H1 (cell line): ENCODE measurements at regions not wholly inside any gene's neighbourhood (a gene's known extent, or its start where the extent isn't known, plus 50 kb on each side); places are given as distances from the start of the nearest gene placed in this dataset.

Experiments used
- CTCF ChIA-PET: fragments of 300-600 bp; sonication (Branson Sonifier 250); formaldehyde crosslinking; loops from one replicate; lab custom pipeline; 2021; ENCODE audit not compliant: partially characterized antibody; lab: Charles Lee
- POLR2A ChIA-PET: fragments of 300-600 bp; sonication (Branson Sonifier 250); formaldehyde crosslinking; loops from one replicate; lab custom pipeline; 2021; ENCODE audit warnings: inconsistent platforms; ENCODE audit not compliant: partially characterized antibody; lab: Charles Lee
- DNase-seq, 2 experiments: peaks; one replicate each; pipeline versions ENCODE4 v3.0.0 to v3.0.0-alpha.2; 2010 to 2022; ENCODE audit warnings: low spot score in 2 of 2, low read depth in 1 of 2, mixed read lengths in 1 of 2
- FAIRE-seq: peaks from 2 replicates; lab custom pipeline; 2011; peaks lifted over from hg19 to GRCh38; lab: Jason Lieb, UNC
- H2AFZ ChIP-seq: 2 replicates; pipeline ENCODE4 v1.8.1; 2012; ENCODE audit warnings: low read length, inconsistent platforms
- H2AK5ac ChIP-seq: 2 replicates; pipeline ENCODE4 v1.6.1; 2013; ENCODE audit warnings: low read depth, low read length
- H2BK120ac ChIP-seq: replicated peaks from 2 replicates; pipeline ENCODE3; 2013; ENCODE audit warnings: low read depth, low read length, inconsistent platforms
- H2BK12ac ChIP-seq: 2 replicates; pipeline ENCODE4 v1.6.1; 2013; ENCODE audit warnings: low read depth, low read length
- H2BK15ac ChIP-seq: 2 replicates; pipeline ENCODE4 v1.6.1; 2013; ENCODE audit warnings: low read length
- H2BK20ac ChIP-seq: 2 replicates; pipeline ENCODE4 v1.6.1; 2013; ENCODE audit warnings: low read length
- H2BK5ac ChIP-seq: 2 replicates; pipeline ENCODE4 v1.6.1; 2013; ENCODE audit warnings: low read depth, low read length
- H3K14ac ChIP-seq: 2 replicates; pipeline ENCODE4 v1.6.1; 2013; ENCODE audit warnings: inconsistent platforms; ENCODE audit not compliant: insufficient read length
- H3K18ac ChIP-seq: 2 replicates; pipeline ENCODE4 v1.6.1; 2013; ENCODE audit warnings: low read length; ENCODE audit errors: extremely low read depth
- H3K23ac ChIP-seq: 2 replicates; pipeline ENCODE4 v1.6.1; 2013; ENCODE audit warnings: inconsistent platforms; ENCODE audit not compliant: insufficient read length
- H3K23me2 ChIP-seq: 2 replicates; pipeline ENCODE4 v1.6.1; 2013; ENCODE audit warnings: low read depth, low read length
- H3K27ac ChIP-seq: 2 replicates; pipeline ENCODE4 v1.6.1; 2011; ENCODE audit warnings: low read depth, low read length, inconsistent platforms
- H3K27me3 ChIP-seq, 4 experiments: replicated peaks in 1 of 4; 1 replicate in 1 of 4; 2 replicates in 3 of 4; pipeline versions ENCODE4 v1.6.1 to v1.8.1; 2011 to 2013; ENCODE audit warnings: low read length in 3 of 4, mild to moderate bottlenecking in 3 of 4, inconsistent platforms in 2 of 4, mixed read lengths in 2 of 4, moderate library complexity in 1 of 4; ENCODE audit not compliant: control insufficient read depth in 3 of 4, insufficient read depth in 3 of 4; ENCODE audit errors: extremely low read depth in 1 of 4
- H3K36me3 ChIP-seq, 4 experiments: 2 replicates each; pipeline versions ENCODE4 v1.6.1 to v1.8.1; 2011 to 2013; ENCODE audit warnings: mild to moderate bottlenecking in 4 of 4, low read length in 3 of 4, moderate library complexity in 2 of 4, control low read depth in 1 of 4, inconsistent platforms in 1 of 4; ENCODE audit not compliant: insufficient read depth in 4 of 4, control insufficient read depth in 2 of 4
- H3K4ac ChIP-seq: replicated peaks from 2 replicates; pipeline ENCODE3; 2013; ENCODE audit warnings: low read length, low read depth, mixed read lengths, inconsistent platforms; ENCODE audit not compliant: insufficient read length
- H3K4me1 ChIP-seq, 4 experiments: replicated peaks in 1 of 4; 1 replicate in 1 of 4; 2 replicates in 3 of 4; pipeline versions ENCODE4 v1.6.1 to v1.8.1; 2011 to 2013; ENCODE audit warnings: low read length in 3 of 4, inconsistent platforms in 2 of 4, mixed read lengths in 1 of 4; ENCODE audit not compliant: insufficient read depth in 4 of 4, control insufficient read depth in 3 of 4
- H3K4me2 ChIP-seq, 2 experiments: 2 replicates each; pipeline versions ENCODE4 v1.6.1 to v1.8.1; 2011 to 2013; ENCODE audit warnings: low read depth in 2 of 2, low read length in 2 of 2, control low read depth in 1 of 2, inconsistent platforms in 1 of 2, mild to moderate bottlenecking in 1 of 2; ENCODE audit not compliant: insufficient read depth in 1 of 2
- H3K4me3 ChIP-seq, 4 experiments: fragments of 200-600, 300-600 bp in 1 of 4; sonication (generic), shearing (Covaris generic), sonication (Bioruptor Twin) in 1 of 4; 2 replicates each; pipeline versions ENCODE4 v1.5.1 to v1.8.1; 2011 to 2016; ENCODE audit warnings: low read length in 4 of 4, low read depth in 3 of 4, control low read depth in 2 of 4, inconsistent platforms in 2 of 4, mild to moderate bottlenecking in 2 of 4, mixed read lengths in 1 of 4, moderate library complexity in 1 of 4; ENCODE audit not compliant: insufficient read depth in 2 of 4; ENCODE audit errors: extremely low read depth in 1 of 4
- H3K56ac ChIP-seq: replicated peaks from 2 replicates; pipeline ENCODE3; 2013; ENCODE audit warnings: low read depth, mild to moderate bottlenecking, mixed read lengths, low read length, inconsistent platforms; ENCODE audit not compliant: insufficient read length
- H3K79me1 ChIP-seq: 2 replicates; pipeline ENCODE4 v1.6.1; 2013; ENCODE audit warnings: low read depth, low read length, control low read depth
- H3K79me2 ChIP-seq, 2 experiments: 2 replicates each; pipeline versions ENCODE4 v1.6.1 to v1.8.1; 2012 to 2013; ENCODE audit warnings: low read length in 2 of 2, mild to moderate bottlenecking in 2 of 2, inconsistent platforms in 1 of 2; ENCODE audit not compliant: insufficient read depth in 2 of 2, control insufficient read depth in 1 of 2
- H3K9ac ChIP-seq, 4 experiments: replicated peaks in 1 of 4; 1 replicate in 1 of 4; 2 replicates in 3 of 4; pipeline versions ENCODE4 v1.6.1 to v1.8.1; 2011 to 2013; ENCODE audit warnings: low read depth in 3 of 4, low read length in 3 of 4, control low read depth in 2 of 4, mild to moderate bottlenecking in 2 of 4, moderate library complexity in 2 of 4, inconsistent platforms in 1 of 4; ENCODE audit errors: extremely low read depth in 1 of 4
- H3K9me3 ChIP-seq, 2 experiments: 2 replicates each; pipeline versions ENCODE4 v1.6.1 to v1.8.1; 2012 to 2013; ENCODE audit warnings: mild to moderate bottlenecking in 2 of 2, moderate library complexity in 2 of 2, control low read depth in 1 of 2, inconsistent platforms in 1 of 2, low read depth in 1 of 2, low read length in 1 of 2, mixed read lengths in 1 of 2; ENCODE audit not compliant: insufficient read depth in 2 of 2
- H4K20me1 ChIP-seq, 2 experiments: replicated peaks in 1 of 2; 2 replicates each; pipeline versions ENCODE3 to v1.8.1; 2011 to 2013; ENCODE audit warnings: inconsistent platforms in 2 of 2, low read length in 2 of 2, mild to moderate bottlenecking in 1 of 2; ENCODE audit not compliant: insufficient read depth in 2 of 2, control insufficient read depth in 1 of 2
- H4K5ac ChIP-seq: 2 replicates; pipeline ENCODE4 v1.6.1; 2013; ENCODE audit warnings: low read length, low read depth, mixed read lengths, inconsistent platforms; ENCODE audit not compliant: insufficient read length
- H4K8ac ChIP-seq: 2 replicates; pipeline ENCODE4 v1.8.0; 2013; ENCODE audit warnings: mild to moderate bottlenecking, moderate library complexity, low read length, inconsistent platforms; ENCODE audit not compliant: insufficient read depth; ENCODE audit errors: extremely low read depth
- H4K91ac ChIP-seq: replicated peaks from 2 replicates; pipeline ENCODE3; 2013; ENCODE audit warnings: low read length, mixed read lengths, inconsistent platforms; ENCODE audit not compliant: insufficient read length
- GABPA ChIP-seq: IDR thresholded peaks from 2 replicates; pipeline ENCODE4 v1.6.1; 2011; ENCODE audit warnings: mild to moderate bottlenecking, low read length, moderate library complexity, borderline replicate concordance; ENCODE audit not compliant: insufficient read depth
- KDM5A ChIP-seq: fragments of 200-600 bp; IDR thresholded peaks from 2 replicates; pipeline ENCODE4 v1.7.1; 2012; ENCODE audit warnings: mild to moderate bottlenecking, low read length, inconsistent platforms, mixed read lengths
- RBBP5 ChIP-seq: IDR thresholded peaks from 2 replicates; pipeline ENCODE4 v1.7.1; 2012; ENCODE audit warnings: low read depth, mild to moderate bottlenecking, inconsistent platforms, low read length, moderate library complexity, borderline replicate concordance
- SP4 ChIP-seq: IDR thresholded peaks from 2 replicates; pipeline ENCODE4 v1.6.1; 2012; ENCODE audit warnings: low read length, inconsistent platforms
- TAF7 ChIP-seq: optimal IDR thresholded peaks from 2 replicates; pipeline ENCODE3; 2011; ENCODE audit warnings: low read depth, mild to moderate bottlenecking, inconsistent platforms, low read length, moderate library complexity, borderline replicate concordance
- TEAD4 ChIP-seq: IDR thresholded peaks from 2 replicates; pipeline ENCODE4 v1.6.1; 2012; ENCODE audit warnings: low read depth, low read length, inconsistent platforms, mixed read lengths
- USF2 ChIP-seq: IDR thresholded peaks from 2 replicates; pipeline ENCODE4 v1.6.1; 2011; ENCODE audit warnings: low read length, improper control_type of control experiment
- WGBS, 2 experiments: shearing (Covaris generic) in 1 of 2; methylation state at CpG; one replicate each; pipeline versions ENCODE4 v1.1.6 to v1.1.7; 2013 to 2015; ENCODE audit warnings: low lambda C conversion rate in 2 of 2, mixed read lengths in 2 of 2, inconsistent platforms in 1 of 2, low coverage in 1 of 2, missing lambda C conversion rate in 1 of 2; ENCODE audit not compliant: insufficient replicate concordance in 2 of 2, insufficient coverage in 1 of 2, insufficient read length in 1 of 2; ENCODE audit errors: extremely low coverage in 1 of 2, missing lambda C conversion rate in 1 of 2; 5-methylcytosine and 5-hydroxymethylcytosine counted together

- Histone ChIP-seq H3K36me3 (no peaks in the 10 kb centered on the region), H4K8ac (no peak overlapping the region), H3K4ac (no peak overlapping the region), H3K18ac (no peak overlapping the region), H3K23me2 (no peaks in the 10 kb centered on the region), H3K4me1 (no peaks in the 10 kb centered on the region), H4K91ac (no peak overlapping the region), H2BK5ac (no peak overlapping the region), H3K27ac (no peak overlapping the region), H3K4me3 (no peak overlapping the region), H2BK12ac (no peak overlapping the region), H2AK5ac (no peak overlapping the region), H2AFZ (no peak overlapping the region), H3K27me3 (no peaks in the 10 kb centered on the region)
- POLR2A ChIA-PET = no interaction called here
- no peak for DNase-seq
- 70% methylated on average over 1 of the region's 1 CpG; no CpG with 5 or more reads in 1 of the 2 experiments for WGBS, 2 experiments
- FAIRE-seq = no peak
- TF ChIP-seq KDM5A = no peak
- TF ChIP-seq SP4 = no peak
- TF ChIP-seq RBBP5 = no peak
- TF ChIP-seq TEAD4 = no peak
- no peak for TF ChIP-seq USF2
- no peak for TF ChIP-seq TAF7
- TF ChIP-seq GABPA = no peak
- TF ChIP-seq, all 59 proteins: peak for 0
- no peaks in the 10 kb centered on the region for H3K79me1 ChIP-seq
- no peak overlapping the region for H3K4me2 ChIP-seq
- H3K56ac ChIP-seq = no peak overlapping the region
- no peak overlapping the region for H2BK15ac ChIP-seq
- no peak overlapping the region for H4K5ac ChIP-seq
- no peaks in the 10 kb centered on the region for H3K9me3 ChIP-seq
- CTCF ChIA-PET = interaction anchor here (0.5 kb wide), 1 partner anchor 523 kb away, joined by 3 read pairs; no protein-coding TSS in a partner anchor
- no peak overlapping the region for H3K23ac ChIP-seq
- H3K14ac ChIP-seq = no peak overlapping the region
- H3K9ac ChIP-seq = no peak overlapping the region
- no peaks in the 10 kb centered on the region for H4K20me1 ChIP-seq
- no peak overlapping the region for H2BK20ac ChIP-seq
- no peak overlapping the region for H2BK120ac ChIP-seq
- no peaks in the 10 kb centered on the region for H3K79me2 ChIP-seq
Observed at GRCh38 chrX:81959964-81960363, 758.1 kb downstream of the SH3BGRL start.
